HG02840 (cell line): ENCODE measurements at regions not wholly inside any gene's neighbourhood (a gene's known extent, or its start where the extent isn't known, plus 50 kb on each side); places are given as distances from the start of the nearest gene placed in this dataset.

Experiments
- ATAC-seq: cut with Tn5 transposase; IDR thresholded peaks from one replicate; pipeline ENCODE4 v1.9.1; 2021; ENCODE audit warnings: mild to moderate bottlenecking, moderate library complexity, moderate number of reproducible peaks; ENCODE audit not compliant: unreplicated experiment, low FRiP score

DNA sequence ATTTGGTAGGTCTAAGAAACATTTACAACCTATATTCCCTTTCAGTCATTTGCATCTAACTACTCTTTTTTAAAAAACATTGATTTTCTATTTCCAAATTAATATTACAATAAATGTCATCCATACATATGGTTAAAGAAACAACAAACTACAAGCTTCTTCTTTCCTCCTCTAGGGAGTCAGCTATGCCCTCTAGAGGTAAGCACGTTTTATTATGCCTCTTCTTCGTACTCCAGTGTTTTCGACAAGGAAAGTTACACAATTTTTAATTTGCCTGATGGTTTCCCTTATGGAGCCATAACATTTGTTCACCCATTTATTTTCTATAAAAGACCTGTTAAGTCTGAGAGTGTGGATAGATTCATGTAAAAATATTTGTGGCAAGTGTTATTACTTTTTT, 183.4 kb upstream of the CDH7 start:
- no peak for ATAC-seq

DNA sequence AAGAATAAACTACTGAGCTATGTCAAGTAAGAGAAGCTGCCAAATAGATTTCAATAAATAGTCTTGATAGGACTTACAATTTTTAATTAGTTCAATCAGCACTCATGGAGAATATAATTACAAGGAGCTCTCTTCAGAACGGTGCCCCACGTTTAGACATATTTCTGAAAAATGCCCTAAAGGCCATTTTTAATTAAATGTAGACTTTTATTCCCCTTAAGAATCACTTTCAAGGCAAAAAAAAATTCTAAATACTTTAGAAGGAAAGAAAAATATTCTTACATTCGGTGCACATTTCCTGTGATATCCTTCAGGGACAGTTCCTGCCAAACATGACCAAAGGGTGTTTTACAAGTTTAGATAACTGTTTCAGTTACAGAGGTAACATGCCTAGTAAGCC, 202.5 kb upstream of the CDH7 start:
- no peak for ATAC-seq

DNA sequence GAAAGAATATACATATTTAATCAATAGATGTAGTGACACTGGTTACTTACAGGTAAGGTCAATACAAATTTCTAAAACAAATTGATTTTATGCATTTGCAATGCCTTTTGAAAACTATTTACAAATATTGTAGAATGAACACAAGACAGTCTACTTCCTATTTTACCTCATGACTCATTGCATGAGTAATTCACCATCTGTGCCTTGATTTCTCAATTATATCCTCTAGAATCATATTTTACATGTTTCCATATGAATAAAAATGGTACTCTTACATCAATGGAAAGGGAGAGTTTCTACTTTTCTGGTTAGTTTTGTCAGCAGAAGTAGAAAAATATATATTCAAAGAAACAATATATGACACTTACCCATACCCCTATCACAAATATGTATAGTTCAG, 203.8 kb upstream of the CDH7 start:
- no peak for ATAC-seq

DNA sequence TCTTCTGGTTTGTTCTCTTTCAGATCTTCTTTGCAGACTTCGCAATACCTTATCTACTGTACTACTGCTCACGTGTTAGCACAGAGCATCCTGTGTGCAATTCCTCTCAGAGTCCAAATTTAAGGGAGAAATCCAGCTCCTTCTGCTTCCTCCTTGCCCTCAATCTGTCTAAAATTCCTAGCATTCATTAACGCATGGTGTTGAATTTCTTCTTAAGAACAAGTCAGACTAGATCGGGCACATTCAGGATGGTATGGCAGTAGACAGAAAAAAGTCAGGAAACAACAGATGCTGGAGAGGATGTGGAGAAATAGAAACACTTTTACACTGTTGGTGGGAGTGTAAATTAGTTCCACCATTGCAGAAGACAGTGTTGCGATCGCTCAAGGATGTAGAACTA, 206.1 kb upstream of the CDH7 start:
- no peak for ATAC-seq

DNA sequence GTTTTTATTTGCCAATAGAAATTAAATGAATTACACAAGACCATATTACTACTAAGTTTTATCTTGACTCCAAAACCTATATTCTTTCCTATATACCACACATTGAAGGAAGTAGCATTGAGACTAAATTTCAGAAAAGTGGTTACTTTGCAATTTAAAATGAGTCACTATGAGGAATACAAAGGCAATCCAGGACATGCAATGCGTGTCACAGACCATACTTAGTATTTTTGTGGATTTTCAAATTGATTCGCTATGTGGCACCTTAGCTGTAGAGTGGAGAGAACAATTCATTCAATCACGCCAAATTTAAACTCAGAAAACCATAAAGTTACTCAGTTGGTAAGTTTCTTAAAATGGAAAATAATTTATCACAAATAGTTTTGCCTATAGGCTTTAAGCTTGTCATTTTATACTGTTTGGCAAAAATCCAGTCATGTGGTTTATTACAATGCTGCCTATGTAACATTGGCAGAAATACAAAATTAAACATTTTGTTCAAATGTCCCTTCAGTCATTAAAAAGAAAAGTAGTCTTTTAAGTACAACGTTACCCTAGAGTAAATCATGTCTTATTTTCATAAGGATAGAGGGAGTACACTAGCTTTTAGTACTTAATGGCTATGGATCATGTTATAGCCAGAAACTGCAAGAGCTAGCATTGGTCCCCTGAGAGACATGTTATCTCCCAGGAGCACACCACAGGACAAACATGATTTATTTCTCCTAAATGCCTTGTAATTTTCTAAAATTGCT, 222.8 kb upstream of the CDH7 start:
- no peak for ATAC-seq

DNA sequence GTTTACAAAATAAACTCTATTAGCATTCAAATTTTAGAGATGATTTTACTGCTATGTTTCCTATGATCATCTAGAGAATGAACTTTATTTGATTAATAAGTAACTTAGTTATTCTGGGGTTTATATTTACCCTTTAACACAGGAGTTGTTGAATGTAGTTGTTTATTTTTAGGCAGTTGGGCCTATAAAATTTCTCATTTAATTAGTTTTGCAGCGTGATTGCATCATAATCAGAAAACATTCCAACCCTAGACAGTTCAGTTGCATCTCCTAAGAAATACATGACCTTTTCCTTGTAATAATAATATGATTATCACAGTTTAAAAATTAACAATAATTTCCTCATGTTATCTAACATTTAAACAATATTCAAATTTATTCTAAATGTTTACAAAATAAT, 224.7 kb upstream of the CDH7 start:
- no peak for ATAC-seq

DNA sequence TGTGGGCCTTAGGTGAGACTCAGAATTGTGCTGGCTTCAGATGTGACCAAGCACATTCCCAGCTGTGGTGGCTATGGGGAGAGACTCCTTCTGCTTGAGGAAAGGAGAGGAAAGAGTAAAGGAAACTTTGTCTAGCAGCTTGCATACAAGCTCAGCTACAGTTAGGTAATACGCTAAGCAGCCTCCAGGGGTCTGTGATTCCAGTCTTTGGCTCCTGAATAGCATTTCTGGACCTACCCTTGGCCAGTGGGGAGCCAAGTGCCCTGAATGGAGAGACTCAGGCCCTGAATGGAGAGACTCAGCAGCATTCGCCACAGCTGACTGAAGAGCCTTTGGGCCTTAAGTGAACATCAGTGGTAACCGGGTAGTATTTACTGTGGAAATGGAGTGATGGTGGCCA, 227.4 kb upstream of the CDH7 start:
- no peak for ATAC-seq

DNA sequence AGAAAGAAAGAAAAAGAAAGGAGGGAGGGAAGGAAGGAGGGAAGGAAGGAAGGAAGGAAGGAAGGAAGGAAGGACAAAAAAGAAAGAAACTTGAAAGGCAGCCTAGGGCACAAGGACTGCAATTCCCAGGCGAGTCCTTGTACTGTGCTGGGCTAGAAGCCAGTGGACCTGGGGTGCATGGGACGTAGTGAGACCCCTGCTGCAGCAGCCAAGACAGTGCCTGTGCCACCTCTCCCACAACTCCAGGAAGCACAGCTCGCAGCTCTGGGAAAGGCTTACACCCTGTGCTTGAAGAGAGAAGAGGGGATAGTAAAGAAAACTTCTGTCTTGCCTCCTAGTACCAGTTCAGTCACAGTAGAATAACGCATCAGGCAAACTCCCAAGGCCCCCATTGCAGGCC, 227.9 kb upstream of the CDH7 start:
- no peak for ATAC-seq

DNA sequence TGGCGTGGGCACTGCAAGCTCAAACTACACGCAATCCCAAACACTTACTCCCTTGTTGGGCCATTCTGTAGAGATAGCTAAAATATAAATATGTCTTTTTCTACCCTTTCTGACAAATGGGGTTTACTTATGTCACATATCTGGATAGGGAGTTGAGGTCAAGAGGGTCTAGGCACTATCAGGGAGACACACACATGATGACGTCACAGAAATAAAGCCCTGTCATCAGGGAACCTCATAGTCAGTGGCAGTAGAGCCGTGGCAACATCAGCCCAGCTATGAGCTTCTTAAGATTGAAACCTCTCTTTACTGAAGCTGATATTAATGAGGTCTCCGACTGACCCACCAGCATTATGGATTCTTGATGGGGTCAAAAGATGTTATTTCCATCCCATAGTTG, 234.6 kb upstream of the CDH7 start:
- no peak for ATAC-seq

DNA sequence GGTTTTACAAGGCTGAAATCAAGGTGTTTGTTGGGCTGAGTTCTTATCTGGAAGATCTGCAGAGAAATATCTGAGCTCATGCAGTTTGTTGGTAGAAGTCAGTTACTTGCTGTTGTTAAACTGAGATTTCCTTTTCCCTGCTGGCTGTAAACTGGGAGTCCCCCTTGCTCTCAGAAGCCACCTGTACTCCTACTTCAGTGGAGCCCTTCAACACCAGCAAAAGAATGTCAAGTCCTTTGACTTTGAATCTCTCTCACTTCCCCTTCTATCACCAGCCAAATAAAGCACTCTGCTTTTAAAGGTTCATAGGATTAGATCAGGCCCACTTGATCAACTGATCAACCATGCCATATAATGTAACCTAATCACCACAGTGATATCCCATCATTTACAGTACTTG, 252.2 kb upstream of the CDH7 start:
- no peak for ATAC-seq

DNA sequence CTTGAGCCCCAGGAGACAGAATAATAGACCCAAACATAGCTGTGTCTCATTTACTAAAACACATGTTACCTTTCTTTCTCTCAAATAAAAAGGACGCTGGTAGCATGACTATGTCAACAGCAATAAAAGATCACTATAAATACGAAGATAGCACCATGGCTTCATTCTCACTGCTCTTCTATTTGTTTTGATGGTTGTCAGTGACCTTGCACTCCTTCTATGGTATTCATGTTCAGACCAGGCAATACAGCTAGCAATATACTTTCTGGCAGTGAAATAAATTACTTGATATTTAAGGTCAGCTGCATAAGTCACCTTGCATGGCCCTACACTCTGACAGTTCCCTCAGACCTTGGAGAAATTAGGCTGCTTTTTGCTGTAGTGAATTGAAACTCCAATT, 263.2 kb upstream of the CDH7 start:
- no peak for ATAC-seq

DNA sequence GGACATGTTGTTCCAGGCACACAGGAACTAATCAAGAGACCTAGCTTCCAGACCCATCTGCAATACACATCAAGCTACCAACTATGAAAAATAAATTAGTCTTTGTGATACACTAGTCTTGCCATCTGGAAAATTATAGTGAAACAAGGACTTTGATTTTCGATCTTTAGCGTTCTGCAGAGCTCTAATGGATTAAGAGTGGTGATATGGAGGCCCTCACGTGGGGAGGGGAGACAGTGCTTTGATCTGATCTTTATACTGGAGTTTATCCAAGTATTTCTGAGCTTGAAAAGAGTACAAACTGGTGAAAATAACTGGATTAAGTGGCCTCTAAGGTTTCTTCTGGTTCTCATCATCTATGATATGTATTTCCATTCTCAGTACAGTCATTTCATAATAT, 273.4 kb upstream of the CDH7 start:
- no peak for ATAC-seq

DNA sequence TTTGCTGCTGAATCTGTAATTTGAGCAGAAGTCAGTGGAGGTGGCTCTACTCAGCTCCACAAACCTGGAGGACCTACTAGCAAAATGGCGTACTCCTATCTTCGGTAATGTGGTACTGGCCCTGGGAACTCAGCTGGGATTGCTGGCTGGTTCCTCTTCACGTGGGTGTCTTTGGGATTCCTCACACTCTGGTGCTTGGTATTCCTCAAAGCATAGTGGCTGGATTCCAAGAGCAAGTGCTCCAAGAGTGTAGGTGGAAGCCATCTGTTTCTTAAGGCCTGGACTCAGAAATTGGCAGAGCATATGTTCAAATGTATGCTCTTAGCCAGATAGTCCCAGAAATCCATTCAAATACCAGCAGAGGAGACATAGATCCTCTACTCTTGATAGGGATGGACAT, 281.9 kb upstream of the CDH7 start:
- no peak for ATAC-seq

DNA sequence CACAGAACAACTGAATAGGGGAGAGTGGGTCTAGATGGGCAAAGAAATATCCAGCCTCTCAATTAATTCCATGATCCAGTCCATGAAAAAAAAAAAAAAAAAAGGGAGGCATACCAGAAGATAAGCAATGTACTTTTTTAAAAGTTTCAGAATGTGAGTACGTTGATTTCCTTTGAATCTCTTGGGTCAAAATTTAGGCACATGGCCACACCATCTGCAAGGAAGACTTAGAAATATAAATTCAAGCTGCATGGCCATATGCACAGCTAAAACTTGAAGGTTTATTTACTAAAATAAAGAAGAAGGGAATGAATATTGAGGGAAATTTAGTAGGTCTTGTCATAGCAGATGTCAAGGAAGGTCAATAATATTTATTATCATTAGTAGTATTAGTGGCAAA, 286.5 kb upstream of the CDH7 start:
- ATAC-seq = no peak

DNA sequence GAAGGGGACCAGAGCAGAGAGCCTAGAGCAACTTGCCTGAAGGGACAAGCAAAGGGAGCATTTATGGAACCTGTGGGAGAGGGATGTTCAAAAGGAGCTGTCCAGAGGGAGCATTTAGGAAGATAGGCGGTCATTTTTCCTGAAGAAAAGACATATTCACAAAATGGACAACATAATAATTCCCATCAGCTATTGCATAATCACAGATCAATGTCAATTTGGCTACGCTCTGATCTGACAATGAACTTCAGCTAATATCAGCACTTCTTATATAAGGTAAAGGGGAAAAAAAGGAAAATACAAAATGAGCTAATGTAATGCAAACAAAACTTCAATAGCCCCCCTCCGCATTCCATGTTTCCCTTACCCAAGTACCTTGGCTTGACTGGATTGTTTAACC, 291.1 kb upstream of the CDH7 start:
- ATAC-seq = no peak

DNA sequence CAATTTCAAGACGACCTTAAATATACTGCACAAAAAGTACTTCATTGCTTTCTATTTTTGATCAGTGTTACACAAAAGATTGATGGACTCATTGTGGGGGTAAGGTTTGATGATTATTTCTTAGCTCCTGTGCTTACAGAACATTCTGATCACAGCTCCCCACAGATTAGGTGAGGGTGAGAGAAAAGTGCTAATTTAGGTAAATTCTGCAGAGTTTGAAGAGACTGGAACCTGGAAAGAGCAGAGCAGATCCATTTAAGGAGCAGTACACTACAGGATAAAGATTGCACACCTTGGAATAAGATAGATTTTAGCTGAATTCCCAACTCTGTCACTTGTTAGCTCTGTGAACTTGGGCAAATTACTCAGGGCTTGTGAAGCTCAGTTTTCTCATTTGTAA, 291.9 kb upstream of the CDH7 start:
- no peak for ATAC-seq

DNA sequence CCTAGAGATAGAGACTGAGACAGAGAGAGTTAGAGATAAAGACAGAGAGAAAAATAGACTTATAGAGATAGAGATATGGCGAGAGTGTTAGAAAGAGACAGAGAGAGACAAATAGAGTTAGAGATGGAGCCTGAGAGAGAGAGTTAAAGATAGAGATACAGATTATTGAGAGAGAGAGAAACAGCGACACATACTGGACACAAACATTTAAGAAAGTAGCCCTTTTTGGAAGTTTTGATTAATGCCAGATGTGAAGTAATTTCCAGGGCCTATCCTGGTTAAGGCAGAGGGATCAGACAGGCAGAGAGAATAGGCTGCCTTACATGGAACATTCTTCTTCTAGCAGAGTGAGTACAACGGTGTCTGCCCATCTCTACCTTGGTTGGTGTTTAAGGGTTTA, 311.6 kb upstream of the CDH7 start:
- ATAC-seq = no peak

DNA sequence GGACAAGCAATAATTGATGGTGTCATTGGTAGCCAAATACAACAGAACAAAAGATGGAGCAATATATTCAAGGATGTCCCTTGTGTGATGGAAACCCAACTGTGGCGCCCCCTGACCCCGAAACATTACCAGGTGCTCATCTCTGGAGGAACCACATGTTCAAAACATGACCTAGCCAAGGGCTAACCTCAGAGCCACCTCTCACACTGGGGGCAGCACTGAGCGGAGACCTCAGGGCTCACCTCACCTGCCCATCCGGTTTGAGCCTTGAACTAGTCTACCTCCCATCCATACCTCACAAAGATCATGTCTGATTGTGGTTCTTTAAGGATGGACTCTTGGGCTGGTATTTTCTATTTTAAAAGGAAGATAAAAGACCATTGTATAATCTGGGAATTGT, 314.4 kb upstream of the CDH7 start:
- ATAC-seq = no peak

DNA sequence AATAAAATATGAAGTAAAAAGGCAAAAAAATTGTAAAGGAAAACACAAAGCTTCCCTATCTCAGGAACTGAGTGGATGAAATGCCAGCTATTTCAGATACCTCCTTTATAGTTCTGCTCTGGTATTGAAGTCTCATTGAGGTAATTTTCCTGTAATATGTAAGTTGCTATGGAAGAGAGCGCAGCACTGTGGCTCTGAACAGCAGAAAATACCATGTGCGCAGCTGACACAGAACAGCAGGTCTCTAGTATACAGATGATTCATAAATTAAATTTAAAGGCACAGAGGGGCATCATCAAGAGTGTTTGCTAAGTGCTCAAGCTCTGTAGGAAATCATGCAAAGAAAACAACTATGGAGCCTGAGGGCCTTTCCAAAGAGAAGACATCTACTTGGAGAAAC, 315.3 kb upstream of the CDH7 start:
- no peak for ATAC-seq

DNA sequence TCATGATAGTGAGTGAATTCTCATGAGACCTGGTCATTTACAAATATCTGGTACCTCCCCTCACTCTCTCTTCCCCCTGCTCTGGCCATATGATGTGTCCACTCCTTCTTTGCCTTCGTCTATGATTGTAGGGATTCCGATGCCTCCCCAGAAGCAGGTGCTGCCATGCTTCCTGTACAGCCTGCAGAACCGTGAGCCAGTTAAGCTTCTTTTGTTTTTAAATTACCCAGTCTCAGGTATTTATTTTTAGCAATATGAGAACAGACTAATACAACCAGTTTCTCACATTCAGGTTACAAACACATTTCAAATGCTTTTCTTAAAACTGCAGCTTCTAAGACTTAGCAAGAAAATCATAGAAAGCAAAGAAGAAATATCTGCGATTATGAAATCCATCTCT, 321.2 kb upstream of the CDH7 start:
- no peak for ATAC-seq

DNA sequence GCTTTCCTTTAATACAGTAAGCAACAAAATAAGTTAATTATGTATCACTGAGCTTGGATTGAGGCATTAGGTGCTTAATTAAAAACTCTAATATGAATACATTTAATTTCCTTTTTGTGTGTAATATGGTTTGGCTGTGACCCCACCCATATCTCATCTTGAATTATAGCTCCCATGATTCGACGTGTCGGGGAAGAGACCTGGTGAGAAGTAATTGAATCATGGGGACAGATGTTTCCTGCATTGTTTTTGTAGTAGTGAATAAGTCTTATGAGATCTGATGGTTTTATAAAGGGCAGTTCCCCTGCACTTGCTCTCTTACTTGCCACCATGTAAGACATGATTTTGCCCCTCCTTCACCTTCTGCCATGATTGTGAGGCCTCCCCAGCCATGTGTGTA, 325.4 kb upstream of the CDH7 start:
- no peak for ATAC-seq

DNA sequence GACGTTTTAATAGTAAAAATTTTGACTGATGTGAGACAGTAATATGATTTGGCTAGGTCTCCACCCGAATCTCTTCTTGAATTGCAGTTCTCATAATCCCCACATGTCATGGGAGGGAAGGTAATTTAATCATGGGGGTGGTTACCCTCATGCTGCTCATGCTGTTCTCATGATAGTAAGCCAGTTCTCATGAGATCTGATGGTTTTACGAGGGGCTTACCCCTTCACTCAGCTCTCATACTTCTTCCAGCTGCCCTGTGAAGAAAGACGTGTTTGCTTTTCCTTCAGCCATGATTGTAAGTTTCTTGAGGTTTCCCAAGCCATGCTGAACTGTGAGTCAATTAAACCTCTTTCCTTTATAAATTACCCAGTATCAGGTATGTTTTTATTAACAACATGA, 327.0 kb upstream of the CDH7 start:
- ATAC-seq = no peak

DNA sequence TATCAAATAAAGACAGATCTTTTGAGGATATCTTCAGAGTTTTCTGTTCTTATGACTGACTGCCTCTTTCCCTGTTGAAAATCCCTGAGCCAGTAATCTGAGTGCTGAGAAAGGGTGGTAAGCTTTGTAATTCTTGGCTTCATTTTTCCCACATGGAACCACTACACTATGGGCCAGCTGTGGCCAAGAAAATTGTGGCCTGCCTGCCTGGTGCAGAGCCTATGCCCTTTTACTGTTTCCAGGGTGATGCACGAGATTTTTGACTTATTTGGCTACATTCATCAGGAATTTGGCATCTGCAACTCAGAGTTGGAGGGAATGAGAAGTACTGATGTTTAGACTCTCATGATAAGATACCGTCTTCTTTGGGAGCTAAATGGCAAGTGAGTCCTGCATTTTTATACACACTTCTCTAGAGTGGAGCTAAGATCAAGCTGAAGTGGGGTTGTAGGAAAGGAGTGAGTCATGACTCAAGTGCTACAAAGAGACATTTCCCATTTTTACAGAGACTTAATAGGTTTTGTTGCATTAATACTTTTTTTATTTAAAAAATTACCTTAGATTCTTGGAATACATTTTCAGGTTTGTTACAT, 328.2 kb upstream of the CDH7 start:
- ATAC-seq = no peak
